Astrocyte of the spinal cord (primary cell): ENCODE measurements at regions not wholly inside any gene's neighbourhood (a gene's known extent, or its start where the extent isn't known, plus 50 kb on each side); places are given as distances from the start of the nearest gene placed in this dataset.
A peak's percentile ranks its signal among the peaks of the same experiment; 100 is the strongest.

Experiments used
- DNase-seq: peaks from one replicate; pipeline ENCODE4 v3.0.0; 2011; ENCODE audit warnings: low read depth, low spot score
- H3K4me3 ChIP-seq: 2 replicates; pipeline ENCODE4 v1.5.1; 2011; ENCODE audit warnings: low read depth, mild to moderate bottlenecking, low read length, moderate library complexity
- in situ Hi-C: cut with HindIII; loops from 2 replicates; pipeline ENCODE4 v1.10.0; 2017; ENCODE audit warnings: low sequenced_read_pairs
- TF ChIP-seq, protein P1 (sequence below): IDR thresholded peaks from 2 replicates; pipeline ENCODE4 v1.5.1; 2012; ENCODE audit warnings: low read depth, mild to moderate bottlenecking, low read length, inconsistent platforms

DNA sequence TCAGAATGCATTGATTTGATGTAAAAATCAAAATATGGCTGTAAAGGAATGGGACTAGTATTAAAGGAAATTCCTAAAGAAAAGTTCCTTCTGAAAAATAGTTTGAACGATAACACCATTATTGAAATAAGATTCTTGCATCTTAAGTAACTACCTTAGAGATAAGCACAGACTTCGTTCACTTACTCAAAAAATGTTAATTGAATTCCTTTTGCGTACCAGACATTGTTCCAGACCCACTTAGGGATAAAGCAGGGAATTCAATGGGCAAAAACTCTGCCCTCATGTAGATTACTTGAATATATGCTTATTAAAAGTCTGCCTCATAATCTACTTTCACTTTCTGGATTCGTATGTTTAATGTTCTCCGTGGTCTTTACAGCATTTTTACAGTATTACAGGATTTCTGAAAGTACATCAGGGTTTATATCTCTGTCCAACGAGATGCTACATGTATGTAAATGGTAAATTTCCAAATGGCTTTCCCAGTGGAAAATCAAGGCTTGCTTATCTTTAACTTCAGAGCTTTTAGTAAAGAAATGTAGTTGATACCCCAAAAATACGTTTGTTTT is 213.7 kb downstream of the GXYLT1 start:
- TF ChIP-seq, protein P1, sequence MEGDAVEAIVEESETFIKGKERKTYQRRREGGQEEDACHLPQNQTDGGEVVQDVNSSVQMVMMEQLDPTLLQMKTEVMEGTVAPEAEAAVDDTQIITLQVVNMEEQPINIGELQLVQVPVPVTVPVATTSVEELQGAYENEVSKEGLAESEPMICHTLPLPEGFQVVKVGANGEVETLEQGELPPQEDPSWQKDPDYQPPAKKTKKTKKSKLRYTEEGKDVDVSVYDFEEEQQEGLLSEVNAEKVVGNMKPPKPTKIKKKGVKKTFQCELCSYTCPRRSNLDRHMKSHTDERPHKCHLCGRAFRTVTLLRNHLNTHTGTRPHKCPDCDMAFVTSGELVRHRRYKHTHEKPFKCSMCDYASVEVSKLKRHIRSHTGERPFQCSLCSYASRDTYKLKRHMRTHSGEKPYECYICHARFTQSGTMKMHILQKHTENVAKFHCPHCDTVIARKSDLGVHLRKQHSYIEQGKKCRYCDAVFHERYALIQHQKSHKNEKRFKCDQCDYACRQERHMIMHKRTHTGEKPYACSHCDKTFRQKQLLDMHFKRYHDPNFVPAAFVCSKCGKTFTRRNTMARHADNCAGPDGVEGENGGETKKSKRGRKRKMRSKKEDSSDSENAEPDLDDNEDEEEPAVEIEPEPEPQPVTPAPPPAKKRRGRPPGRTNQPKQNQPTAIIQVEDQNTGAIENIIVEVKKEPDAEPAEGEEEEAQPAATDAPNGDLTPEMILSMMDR, result no peak
- no peak overlapping the region for H3K4me3 ChIP-seq
- peak; percentile 3 for DNase-seq
- in situ Hi-C loops, result no loop called here

DNA sequence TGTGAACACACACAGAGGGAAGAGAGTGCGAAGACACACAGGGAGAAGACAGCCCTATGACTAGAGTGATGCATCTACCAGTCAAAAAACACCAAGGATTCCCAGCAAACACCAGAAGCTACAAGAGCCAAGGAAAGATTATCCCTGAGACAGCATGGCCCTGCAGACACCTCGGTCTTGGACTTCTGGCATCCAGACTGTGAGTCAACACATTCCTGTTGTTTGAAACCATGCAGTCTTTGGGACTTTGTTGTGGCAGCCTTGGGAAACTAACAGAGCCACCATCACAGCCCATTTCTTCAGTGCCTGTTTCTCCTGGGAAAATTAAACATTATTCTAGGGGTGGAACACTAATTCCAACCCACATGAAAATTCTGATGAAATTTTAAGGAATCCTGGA is 220.6 kb downstream of the GXYLT1 start:
- DNase-seq, result no peak
- H3K4me3 ChIP-seq, result no peak overlapping the region
- in situ Hi-C loops, result no loop called here
- TF ChIP-seq, protein P1, result no peak

DNA sequence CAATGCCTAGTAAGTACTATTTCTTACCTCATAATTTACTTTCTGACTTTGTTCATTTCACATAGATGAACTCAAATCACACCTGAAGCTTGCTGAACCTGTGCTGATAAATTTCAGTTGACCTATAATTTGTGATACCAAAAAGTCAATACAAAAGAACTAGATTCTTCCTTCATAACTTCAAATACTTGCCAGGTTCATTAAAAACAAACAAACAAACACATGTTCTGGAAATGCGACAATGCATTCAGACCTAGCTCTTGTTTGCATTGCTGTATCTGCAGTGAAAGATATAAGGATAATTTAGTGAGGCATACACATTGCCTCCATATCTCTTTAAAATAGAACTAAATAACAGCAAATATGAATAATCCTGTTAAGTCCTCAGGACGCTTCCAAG is 221.3 kb downstream of the GXYLT1 start:
- no peak overlapping the region for H3K4me3 ChIP-seq
- in situ Hi-C loops, result no loop called here
- DNase-seq, result no peak
- TF ChIP-seq, protein P1, result no peak

DNA sequence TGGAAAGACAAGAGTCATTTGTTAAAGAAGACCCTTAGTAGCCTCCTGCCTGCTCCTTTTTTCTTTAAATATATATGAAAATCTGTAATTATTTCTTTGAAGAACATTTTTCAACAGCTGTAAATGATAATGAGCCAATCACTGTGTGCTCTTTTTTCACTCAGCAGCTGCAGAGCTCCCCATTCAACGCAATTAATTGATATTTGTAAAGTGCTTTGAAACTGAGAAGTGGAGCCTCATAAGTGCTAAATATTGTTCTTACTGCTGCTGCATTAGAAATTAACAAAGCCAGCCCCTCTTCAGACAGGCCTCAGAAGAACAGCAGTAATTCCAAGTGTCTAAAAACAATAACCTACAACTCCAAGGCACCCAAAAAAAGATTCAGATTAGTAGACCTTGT is 224.3 kb downstream of the GXYLT1 start:
- DNase-seq, result no peak
- TF ChIP-seq, protein P1, result no peak
- in situ Hi-C loops, result no loop called here
- no peak overlapping the region for H3K4me3 ChIP-seq

DNA sequence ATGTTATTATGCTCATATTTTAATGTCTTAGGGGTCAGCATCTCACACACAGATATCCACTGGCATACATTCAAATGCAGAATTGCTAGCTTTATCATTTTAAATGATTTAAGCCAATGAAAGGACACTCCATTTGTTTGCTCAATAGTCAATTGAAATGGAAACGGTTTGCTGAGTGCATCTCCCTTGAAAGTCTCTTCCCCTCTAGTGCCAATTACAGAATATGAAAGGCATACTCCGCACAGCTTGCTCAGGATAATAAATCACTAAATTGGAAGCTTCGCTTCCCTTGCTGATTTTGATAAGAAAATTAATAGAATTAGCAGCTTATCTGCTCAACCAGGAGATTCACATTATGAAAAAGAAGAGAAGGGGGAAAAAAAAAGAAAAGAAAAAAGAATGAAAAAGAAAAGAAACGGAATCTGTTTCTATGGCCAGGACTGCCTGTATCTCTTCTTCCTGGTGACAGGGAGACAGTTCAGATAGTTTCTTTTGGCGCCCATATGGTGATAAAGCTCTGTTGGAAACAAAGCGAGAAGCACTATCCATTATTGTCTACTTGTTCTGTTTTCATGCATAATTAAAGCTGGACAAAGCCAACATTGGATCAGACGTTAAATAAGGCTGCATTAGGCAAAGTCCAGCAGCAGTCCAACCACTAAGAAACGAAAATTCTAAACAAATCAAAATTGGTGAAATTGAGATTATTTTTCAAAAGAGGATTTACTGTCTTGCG is 225.0 kb downstream of the GXYLT1 start:
- in situ Hi-C loops, result no loop called here

DNA sequence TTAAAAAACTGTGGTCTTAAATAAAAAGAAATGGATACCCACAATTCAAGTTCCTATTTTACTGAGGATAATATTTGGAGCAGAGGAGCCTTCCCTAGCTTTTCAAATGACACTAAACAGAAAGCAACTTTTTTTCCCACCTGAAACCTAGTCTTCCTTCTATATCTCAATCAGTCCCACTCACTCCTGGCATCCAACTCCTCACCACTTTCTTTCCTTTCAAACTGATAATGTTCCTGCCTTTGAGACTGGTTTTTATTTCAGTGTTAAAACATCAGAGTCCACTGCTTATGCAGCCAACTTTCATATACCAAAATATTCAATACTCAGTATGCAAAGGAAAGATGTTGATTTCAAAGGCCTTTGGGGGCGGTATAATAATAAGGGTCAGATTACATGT is 225.6 kb downstream of the GXYLT1 start:
- in situ Hi-C loops, result no loop called here
- TF ChIP-seq, protein P1, result no peak
- DNase-seq, result no peak
- H3K4me3 ChIP-seq, result no peak overlapping the region

More for the DNA sequence above, 225.0 kb downstream of the GXYLT1 start:
- no peak overlapping the region for H3K4me3 ChIP-seq
- TF ChIP-seq, protein P1, result no peak
- DNase-seq, result no peak
